AG20443 (cell line): ENCODE measurements at regions not wholly inside any gene's neighbourhood (a gene's known extent, or its start where the extent isn't known, plus 50 kb on each side); places are given as distances from the start of the nearest gene placed in this dataset.
"Not testable (repeated sequence)": the region's sequence is repeated elsewhere in the genome, so short reads cannot be mapped to it uniquely, and the experiment has no call there.

Experiments
- DNase-seq: peaks from one replicate; pipeline ENCODE4 v3.0.0; 2012; ENCODE audit warnings: low spot score, mixed read lengths

DNA sequence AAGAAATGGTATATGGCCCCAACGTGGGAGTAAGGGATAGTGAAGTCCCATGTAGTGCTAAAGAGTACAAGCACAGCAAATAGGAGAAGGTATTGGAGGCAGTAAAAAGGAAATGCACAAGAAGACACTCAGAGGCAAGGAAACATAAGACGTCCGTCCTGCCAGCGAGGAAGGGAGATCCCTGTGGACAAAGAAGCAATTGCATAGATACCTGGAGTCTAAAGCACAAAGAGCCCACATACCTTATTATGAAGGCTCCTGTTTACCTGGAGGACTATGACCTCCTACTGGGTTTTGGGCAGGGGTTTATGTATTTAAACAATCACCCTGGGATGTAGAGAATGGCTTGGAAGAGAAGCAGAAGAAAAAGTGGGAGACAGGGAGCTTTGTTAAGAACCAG lies 341.2 kb upstream of the DCN start:
- no peak for DNase-seq

GRCh38 chr12:91516695-91517047 lies 334.1 kb upstream of the DCN start:
- DNase-seq = no peak

GRCh38 chr12:91515944-91516694 lies 333.5 kb upstream of the DCN start:
- no peak for DNase-seq

DNA sequence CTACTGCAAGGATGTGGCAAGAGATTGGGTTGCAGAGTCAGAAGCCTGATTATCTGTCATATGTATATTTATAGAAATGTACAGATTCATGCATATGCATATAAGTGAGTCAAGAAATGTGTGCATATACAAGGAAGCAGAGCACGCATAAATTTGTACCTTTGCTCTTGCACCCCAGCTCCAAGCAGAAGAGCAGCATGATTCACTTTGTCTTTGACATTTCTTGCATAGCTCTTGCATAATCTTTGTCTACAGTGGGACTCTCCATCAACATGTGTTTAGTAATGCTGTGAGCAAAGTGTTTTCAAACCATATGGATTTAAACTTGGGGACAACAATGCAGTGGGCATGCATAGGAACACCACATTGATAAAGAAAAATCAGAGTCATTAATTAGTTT lies 330.7 kb upstream of the DCN start:
- DNase-seq = no peak

- DNase-seq = no peak
These were observed 329.3 kb upstream of the DCN start for GRCh38 chr12:91511795-91512420.

- DNase-seq = no peak
These were observed 325.1 kb upstream of the DCN start for GRCh38 chr12:91507754-91508153.

DNA sequence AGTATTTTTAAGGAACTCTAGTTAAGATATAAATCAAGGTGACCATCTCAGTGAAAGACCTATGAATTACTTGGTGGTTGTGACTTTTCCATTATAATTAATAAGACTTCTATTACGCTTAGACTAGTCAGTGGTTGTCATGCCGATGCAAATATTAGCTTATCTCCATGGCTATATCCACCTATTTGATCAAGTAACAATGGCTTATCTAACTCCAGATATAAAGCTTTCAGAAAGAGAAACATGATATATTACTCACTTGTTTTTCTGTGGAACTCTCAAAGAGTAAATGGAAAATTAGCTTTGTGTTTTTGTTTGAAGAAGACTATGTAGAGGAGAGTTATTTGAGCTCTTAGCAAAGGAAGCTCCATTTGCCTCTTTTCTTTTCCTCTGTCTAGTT lies 323.8 kb upstream of the DCN start:
- no peak for DNase-seq

- DNase-seq = no peak
These were observed 322.4 kb upstream of the DCN start for GRCh38 chr12:91505006-91505405.

DNA sequence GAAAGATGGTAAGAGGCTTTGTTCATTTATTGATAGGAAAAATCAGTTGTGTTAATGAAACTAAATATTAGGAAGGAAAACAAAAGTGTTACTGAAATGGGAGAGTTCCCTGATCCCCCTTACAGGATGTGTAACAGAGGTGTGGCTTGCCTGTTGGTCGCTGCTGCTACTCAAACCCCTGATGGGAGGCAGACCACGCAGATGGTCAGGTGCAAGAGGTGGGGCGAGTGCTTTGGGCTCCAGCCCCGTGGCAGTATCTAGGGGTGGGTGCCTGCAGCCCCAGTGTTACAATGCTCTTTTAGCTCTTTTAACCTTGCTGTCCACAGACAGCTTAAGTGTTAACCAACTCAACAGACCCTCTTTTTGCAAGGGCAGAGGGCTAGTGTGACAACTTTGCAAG lies 319.6 kb upstream of the DCN start:
- no peak for DNase-seq

GRCh38 chr12:91496337-91496736 lies 313.7 kb upstream of the DCN start:
- no peak for DNase-seq

- DNase-seq = no peak
These were observed 310.7 kb upstream of the DCN start for GRCh38 chr12:91493308-91493707.

GRCh38 chr12:91492648-91493047 lies 310.0 kb upstream of the DCN start:
- DNase-seq = no peak

- no peak for DNase-seq
These were observed 308.2 kb upstream of the DCN start for GRCh38 chr12:91490667-91491311.

DNA sequence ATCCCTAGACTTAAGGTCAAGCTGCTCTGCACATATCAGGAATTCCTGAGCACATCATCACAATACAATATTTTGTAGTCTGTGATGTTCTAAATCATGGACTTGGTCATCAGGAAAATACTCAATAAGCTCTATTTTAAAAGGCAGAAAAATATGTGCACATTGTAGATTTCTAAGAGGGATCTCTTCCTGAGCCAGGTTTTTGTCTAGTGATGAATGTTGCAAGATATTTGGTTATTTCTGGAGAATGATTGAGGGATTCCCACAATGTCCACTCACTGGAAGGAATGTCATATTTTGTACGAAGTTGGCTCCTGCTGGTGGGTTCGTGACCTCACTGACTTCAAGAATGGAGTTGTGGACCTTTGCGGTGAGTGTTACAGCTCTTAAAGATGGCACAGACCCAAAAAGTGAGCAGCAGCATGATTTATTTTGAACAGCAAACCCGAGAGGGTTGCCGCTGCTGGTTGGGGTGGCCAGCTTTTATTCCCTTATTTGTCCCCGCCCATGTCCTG lies 300.9 kb upstream of the DCN start:
- no peak for DNase-seq

GRCh38 chr12:91482231-91482630 lies 299.6 kb upstream of the DCN start:
- no peak for DNase-seq

GRCh38 chr12:91478500-91478899 lies 295.9 kb upstream of the DCN start:
- no peak for DNase-seq

- DNase-seq = no peak
These were observed 285.1 kb upstream of the DCN start for GRCh38 chr12:91467686-91468085.

DNA sequence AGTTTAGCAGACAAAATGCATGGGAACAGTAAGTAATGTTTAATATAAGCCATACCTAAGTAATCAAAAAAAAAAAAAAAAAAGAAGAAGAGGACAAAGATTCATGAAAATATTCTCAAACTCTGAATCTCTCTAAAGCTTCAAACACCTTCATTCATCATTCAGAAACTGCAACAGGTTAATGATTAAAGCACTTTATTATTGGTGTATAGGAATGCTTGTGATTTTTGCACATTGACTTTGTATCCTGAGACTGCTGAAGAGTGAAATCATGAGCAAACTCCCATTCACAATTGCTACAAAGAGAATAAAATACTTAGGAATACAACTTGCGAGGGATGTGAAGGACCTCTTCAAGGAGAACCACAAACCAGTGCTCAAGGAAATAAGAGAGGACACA lies 278.4 kb upstream of the DCN start:
- no peak for DNase-seq

- DNase-seq = no peak
These were observed 277.9 kb upstream of the DCN start for GRCh38 chr12:91460469-91460868.

DNA sequence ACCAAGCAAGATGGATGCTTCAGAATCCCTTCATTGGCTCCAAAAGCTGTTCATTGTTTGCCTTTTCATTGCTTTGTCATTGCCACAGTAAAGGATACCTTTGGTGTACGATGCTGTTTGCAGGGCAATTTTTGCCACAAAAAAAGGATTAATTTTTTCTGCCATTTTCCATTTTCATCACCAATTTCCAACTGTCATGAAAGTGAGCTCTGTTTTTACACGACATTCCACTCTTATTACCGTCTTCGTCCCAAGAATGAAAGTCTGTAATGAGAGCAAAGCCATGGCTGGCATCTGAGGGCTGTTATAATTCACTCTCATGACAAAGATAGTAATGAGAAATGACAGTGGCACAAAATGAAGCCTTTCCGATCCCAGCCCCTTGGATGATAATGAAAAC lies 272.7 kb upstream of the DCN start:
- DNase-seq = no peak

- no peak for DNase-seq
These were observed 271.6 kb upstream of the DCN start for GRCh38 chr12:91454179-91454578.

DNA sequence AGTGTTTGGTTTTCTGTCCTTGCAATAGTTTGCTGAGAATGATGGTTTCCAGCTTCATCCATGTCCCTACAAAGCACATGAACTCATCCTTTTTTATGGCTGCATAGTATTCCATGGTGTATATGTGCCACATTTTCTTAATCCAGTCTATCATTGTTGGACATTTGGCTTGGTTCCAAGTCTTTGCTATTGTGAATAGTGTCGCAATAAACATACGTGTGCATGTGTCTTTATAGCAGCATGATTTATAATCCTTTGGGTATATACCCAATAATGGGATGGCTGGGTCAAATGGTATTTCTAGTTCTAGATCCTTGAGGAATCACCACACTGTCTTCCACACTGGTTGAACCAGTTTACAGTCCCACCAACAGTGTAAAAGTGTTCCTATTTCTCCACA lies 269.8 kb upstream of the DCN start:
- not testable (repeated sequence) for DNase-seq
